GM21526 (cell line): ENCODE measurements at regions not wholly inside any gene's neighbourhood (a gene's known extent, or its start where the extent isn't known, plus 50 kb on each side); places are given as distances from the start of the nearest gene placed in this dataset.

Experiments
- ATAC-seq: cut with Tn5 transposase; IDR thresholded peaks from one replicate; pipeline ENCODE4 v1.9.1; 2021; ENCODE audit warnings: moderate library complexity; ENCODE audit not compliant: unreplicated experiment, low FRiP score

DNA sequence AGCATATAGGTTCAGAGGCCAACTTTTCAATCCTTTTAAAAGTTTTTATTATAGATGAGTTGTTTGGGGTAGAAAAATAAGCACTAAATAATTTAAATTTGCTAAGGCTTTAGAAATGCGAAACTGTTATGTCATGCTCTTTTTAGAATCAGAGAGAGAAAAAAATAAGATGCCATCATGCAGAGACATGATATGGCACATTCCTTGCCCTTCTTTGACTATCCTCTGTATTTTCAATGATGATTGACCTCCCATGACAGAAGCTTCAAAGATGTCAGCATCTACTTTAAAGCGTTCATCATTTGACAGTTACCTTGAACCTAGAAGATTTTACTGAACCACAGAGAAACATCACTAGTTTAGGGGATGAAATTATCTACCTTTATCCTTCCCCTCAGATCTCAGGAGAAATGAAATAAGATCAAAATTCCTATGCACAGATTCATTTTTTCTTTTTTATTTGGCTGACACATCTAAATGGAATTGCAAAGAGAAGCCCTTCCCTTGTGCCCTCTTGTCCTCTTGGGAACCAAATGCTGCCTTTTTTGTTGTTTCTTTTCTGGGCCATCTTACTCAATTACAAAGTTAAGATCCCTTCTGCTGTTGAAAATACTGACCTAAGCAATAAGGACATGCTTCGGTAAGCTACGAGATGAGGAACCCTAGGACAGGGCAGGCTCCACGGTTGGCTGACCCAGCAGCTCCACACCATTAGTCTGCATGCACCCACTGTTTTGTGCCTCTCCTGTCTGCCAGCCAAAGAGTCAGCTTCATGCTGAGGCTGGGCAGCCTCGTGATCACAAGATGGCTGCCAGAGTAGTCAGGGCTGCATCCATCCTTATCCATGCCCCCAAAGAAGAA, 289.7 kb upstream of the TPM1 start:
- no peak for ATAC-seq

DNA sequence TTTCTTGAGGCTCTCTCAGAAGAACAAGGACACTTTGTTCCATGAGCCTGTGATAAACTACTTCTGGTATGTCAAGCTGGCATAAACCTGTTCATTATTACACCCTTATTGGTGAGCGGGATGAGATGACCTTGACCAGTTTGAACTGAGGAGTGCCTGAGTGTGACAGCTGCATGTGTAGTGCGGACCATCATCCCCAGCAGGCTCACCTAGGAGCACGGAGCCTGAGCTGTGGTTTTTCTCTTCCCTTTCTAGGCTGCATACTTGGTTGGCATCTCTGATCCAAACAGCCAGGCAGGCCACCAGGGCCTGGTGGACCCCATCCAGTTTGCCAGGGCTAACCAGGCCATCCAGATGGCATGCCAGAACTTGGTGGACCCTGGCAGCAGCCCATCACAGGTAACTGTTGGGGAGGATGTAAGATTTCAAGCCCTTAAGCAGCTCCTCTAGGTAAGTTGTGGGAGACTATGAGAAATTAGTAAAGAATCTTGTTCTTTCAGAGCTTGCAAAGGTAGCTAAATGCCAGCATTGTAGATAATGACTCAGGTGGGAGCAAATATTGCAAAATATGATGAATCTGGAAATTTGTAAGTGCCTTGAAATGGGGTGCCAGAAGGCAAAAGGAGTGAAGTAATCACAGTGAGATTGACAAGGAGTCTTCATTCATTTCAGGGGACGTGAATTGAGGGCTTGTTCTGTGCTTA, 288.9 kb upstream of the TPM1 start:
- no peak for ATAC-seq

DNA sequence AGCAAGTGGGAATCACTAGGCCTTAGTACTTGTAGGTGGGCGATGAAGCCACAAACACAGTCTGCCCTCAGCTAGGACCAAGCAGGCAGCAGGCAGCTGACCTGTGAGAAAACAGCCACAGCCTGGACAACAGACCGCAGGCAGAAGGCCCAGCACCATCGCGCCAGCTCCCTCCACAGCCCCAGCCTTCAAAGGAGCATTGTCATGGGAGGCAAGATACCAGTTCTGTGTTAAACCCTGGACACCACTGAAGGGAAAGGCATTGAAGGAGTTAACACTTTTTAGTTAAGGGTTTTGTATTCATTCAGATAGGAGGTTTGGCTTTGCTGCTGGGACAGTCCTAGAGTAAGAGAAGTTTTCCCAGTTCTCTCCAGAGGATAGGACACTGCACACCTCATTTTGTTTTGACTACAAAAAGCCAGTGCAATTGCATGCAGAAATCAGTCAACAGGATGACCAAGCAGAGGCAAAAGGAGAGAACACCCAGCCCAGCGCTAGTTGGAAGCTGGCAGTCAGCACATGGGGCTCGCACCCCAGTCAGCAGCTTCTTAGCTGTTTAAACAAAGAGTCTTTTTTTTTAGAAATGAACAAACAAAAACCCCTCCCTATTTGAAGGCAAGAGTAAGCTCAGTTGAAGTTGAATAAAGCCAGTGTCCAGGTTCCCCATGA, 286.1 kb upstream of the TPM1 start:
- ATAC-seq, result no peak

DNA sequence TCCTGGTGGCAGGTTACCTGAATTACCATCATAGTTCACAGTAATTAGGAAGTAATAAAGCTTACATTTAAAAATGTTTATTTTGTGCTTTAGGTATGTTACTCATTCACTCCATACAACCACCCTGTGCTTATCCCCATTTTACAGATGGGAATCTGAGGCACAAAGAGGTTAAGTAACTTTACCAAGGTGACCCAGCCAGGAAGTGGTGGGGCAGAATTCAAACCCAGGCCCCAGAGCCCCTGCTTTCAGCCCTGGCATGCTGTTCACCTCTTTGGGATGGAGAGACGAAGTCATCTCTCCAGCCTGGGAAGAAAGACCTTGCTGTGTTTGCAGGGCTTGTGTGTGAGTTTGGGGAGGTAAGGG, 285.6 kb upstream of the TPM1 start:
- ATAC-seq, result no peak

DNA sequence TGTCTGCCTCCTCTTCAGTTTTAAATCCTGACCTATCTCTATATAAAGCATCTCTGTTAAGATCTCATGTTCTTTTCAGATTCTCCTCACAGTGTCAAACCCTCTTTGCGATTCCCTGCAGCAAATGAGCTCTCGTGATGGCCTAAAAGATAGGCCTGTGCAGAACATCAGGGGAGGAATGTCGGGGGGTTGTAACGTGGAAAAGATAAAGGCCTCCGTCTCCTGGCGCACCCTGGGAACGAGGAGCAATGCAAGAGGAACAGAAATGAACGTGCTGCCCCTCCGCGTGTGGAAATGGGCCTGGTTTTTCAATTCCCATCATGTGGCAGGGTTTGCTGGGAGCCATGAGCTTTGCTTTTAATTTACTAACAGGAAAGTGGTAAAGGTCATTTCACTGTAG, 285.0 kb upstream of the TPM1 start:
- no peak for ATAC-seq

DNA sequence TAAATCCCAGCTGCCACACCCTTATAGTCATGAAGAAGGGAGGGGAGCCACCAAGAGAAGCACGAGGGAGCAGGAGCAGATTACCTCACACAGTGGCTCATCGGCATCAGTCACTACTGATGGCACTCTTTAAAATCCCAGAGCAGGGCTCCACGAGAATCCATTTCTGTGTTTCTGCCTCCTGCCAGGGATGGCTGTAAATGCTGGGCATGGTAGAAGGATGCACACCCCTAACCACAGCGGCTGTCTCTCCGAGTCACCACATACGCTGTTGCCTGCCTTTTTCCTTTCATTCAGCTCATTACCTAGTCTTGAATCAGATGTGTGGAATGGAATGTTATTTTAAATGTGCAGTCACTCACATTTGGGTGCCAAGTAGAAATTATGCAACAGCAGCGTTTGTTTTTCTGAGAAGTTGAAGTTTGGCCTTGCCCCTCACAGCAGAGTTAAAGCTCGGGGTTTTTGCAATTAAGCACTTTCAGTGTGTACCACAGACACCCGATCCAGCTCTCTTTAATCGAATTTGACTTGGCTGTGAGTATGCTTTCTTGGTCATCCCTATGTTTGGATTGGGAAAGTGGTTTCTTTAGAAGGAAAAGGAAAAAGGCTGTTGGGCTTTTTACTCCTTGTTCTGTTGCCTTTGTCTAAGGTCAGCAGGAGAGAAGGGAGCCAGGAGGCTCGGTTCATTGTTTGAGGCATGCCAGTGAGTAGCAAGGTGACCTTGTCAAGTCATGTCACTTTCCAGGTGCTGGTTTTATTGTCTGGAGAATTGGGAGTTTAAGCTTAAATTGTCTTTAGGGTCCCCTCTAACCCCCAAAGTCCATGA, 284.2 kb upstream of the TPM1 start:
- ATAC-seq, result no peak

DNA sequence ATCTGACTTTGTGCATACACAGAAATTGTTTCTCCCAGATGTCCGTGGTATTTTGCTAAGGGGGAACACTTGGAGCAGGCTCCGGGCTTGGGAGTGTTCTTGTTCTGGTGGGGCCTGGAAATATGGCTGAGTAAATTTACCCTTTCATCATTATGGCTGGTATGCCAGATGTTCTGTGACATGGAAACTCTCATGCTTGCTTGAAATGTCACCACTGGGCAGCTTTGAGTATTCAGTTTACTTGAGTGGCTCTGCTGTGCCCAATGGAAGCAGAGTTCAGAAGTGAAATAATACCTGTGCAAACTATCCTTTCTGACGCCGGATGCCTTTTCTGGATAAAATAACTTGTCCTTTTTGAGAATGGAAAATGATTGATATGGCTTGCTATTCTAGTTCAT, 283.6 kb upstream of the TPM1 start:
- ATAC-seq, result no peak

DNA sequence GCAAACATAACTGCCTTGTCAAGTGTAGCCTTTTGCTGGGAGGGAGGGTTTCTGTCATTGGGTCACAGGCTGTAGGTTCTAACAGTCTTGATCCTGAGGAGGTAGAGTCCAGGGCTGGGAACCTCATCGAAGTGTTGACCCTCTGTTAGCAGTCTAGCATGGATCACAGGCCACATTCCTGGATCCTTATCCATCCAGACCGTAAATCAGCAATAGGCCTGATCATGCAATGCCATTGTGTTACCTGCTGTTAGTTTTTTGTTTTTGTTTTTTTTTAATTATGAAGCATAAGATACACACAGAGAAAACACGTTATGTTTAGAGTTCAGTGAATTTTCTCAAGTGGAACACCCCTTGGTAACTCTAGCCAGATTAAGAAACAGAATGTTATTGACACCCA, 282.0 kb upstream of the TPM1 start:
- no peak for ATAC-seq

DNA sequence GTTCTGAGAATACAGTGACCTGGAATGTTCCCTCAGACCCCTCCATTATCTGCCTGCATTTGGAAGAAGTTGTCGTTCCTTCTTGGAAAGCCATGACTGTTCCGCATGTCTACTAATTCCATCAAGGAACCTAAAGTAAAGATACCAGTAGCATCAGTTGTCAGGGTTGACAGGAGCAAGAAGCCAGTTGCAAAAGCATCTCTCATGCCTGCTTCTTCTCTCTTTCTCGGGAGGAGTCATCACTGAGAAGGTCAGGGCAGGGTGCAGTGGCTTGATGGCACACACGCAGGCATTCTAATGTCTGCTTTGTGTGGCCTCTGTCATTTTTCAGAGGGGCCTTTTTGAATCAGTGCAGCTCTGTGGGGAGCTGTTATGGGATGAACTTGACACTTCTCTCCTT, 276.6 kb upstream of the TPM1 start:
- ATAC-seq, result no peak

DNA sequence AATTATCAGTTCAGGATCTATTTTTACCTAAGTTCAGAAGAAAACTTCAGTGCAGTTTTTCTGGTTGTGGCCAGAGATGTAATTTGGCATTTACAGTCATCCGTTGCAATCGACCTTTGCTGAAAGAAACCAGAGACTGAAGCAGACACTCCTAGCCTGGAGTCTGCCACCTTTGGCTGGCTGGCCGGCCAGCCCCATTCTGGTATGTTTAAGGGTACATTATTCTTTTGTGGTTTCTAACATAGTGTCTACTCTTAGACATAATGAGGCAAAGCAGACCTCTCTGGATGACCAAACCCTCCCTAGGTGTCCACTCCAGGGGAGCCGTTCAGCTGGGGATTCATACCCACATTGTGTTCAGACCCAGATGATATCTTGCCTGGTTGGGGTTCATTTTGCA, 275.9 kb upstream of the TPM1 start:
- no peak for ATAC-seq

DNA sequence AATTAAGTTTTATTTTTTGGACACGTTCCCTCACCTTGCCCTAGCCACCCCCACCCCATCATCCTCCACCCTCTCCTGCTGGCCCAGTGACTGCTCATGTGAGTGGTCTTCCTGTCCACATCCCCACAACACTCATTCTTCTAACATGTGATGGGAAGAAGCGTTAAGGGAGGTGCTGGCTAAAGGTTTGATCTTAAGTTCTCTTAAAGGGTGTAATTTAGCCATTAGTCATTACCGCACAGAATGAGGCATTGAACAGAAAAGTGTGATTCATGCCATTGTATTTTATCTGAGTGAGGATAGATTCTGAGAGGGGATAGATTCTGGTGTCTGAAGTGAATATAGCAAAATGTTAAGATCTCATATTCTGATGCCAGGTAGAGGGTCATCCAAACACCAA, 272.9 kb upstream of the TPM1 start:
- no peak for ATAC-seq

DNA sequence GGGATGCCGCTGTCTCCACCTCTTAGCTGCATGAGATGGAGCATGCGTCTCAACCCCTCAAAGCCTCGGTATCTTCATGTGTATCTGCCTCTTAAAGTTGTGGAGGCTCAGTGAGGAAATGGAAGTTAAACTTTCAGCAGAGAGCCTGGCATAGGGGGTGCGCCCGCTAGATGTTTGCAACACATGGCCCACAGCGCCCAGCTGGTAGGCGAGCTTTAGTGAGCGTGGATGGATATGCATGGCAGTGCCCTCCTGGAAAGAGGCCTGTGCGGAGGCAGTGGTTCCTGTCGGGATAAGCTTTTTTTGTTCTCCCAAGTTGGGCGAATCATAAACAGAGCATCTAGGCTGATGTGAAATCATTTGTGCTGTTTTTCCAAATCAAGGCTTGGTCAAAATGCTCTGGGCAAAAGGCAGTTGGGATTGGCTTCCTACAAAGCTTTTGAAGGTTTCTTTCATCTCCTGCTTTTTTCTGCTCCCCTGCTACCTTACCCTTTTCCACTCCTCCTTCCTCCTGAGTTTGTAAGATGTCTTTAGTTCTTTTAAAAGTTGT, 272.4 kb upstream of the TPM1 start:
- ATAC-seq, result no peak

DNA sequence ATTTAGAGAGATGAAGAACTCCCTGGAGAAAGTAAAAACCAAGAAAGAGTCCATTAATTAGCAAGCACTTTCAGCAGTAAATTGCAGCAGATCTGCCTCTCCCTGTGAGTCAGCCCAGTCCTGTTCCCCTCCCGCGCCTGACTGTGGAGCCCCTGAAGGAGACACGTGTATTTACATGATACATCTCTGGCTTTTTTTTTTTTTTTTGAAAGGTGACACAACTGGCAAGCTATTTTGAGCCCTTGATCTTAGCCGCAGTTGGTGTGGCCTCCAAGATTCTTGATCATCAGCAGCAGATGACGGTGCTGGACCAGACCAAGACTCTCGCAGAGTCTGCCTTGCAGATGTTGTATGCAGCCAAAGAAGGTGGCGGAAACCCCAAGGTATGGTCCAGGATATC, 271.8 kb upstream of the TPM1 start:
- no peak for ATAC-seq

DNA sequence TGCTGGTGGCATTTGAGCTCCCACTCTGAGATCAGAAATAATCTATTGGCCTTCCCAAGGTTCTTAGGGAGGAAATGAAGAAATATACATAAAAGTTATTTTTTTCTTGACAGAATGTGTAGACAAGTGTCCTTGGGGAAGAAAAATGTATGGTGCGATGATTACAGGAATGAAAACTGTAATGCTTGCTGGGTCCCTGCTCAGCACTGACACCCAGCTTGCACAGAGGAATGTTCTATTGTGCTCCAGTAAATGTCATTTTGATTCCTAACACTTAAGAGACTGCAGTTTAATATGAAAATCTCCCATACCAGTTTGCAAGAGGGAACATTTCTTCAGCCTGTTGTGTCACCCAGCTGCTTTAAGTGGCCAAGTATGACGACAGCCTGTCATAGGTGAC, 271.3 kb upstream of the TPM1 start:
- ATAC-seq, result no peak

DNA sequence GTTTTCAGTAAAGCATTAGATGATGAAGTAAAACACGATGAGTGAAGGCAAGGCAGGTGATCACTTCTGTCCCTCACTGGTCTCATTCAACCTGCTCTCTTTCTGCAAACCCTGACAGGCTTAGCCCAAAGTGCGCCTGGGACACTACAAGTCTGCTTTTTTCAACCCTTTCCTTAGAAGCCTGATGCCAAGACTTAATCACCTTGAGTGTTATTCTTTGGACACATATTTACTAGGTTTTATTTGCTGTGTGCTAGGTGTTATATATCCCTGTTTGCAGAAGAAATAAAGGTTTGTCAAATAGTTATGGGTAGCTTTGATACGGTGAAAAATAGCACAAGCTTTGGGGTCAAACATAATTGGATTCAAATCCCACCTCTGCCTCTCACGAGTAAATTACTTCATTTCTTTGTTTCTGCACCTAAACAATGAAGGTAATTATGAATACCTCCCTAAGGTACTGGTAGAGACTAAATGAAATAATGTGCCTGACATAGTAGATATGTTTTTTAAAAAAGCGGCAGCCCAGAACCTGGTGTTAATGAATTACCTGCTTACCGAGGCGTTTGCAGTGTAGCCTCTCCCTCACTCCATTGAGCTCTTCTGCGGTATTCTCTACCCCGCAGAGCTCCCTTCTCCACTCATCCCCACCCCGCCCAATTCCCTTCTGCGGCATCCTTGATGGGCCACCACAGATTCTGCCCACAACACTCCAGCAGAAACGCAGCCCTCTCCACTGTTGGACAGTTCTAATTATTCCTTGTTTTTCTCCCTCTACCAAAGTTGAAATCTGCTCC, 269.0 kb upstream of the TPM1 start:
- ATAC-seq, result no peak

DNA sequence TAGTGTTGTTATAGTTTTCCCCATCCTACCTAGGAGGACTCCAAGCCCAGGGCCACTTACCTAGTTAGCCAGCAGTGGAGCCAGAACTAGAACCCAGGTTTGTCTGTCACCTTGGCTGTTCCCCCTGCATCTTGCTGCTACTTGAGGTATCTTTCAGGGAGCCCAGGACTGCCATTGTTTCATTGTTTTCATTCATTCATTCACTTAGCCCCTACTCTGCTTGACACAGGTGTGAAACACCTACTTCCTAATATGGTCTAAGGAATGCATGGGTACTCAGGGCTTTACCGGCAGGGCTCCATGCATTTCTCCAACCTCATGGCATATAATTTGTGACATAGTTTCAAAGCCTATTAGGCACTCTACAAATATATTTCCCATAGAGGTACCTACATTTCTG, 266.6 kb upstream of the TPM1 start:
- ATAC-seq, result no peak

DNA sequence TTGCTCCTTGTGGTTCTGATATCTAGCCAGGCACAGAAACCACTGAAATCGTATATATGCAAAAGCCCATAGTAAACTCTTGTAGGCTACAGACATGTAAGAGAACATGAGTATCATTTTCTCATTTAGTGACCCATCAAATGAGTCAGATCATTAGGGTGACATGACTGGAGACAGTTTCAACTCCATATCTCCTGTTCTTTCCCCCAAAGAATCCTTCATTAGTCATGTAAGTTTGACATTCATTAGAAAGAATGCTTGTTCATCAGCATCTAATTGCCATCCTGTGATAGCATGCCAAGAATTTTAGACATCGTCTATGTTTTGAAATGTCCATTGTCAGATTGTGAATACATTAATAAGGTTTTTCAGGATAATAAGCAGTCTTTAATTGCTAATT, 264.9 kb upstream of the TPM1 start:
- no peak for ATAC-seq

DNA sequence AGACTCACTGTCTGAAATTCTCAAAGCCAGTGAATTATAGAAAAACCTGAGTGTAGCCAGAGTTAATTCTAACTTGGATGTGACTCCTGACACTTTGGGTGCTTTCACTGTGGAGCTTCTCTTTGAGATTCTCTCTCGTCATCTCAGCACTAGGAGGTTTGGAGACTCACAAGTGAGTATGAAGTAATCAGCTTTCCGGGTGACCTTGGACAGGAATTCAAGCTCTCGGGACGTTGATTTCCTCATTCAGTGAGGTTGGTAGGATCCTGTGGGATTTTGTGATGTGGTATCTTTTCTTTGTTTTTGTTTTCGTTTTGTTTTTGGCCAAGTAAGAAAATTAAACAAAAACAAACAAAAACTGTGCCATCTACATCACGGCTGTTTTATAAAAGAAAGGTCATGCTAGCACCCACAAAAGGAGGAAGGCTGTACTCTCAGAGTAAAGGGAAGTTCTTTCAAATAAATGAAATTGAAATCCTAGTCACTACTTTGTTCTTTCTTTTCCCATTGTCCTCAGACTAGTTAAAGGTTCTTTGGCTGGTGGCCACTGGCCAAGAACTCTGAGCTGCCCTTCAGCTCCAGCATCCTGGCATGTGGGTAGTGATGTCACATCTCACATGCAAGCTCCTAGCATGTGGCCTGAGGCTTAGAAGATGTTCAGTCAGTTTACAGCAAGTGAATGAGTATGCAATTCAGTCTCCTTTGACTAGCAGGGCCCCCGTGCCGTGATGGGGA, 263.3 kb upstream of the TPM1 start:
- no peak for ATAC-seq

DNA sequence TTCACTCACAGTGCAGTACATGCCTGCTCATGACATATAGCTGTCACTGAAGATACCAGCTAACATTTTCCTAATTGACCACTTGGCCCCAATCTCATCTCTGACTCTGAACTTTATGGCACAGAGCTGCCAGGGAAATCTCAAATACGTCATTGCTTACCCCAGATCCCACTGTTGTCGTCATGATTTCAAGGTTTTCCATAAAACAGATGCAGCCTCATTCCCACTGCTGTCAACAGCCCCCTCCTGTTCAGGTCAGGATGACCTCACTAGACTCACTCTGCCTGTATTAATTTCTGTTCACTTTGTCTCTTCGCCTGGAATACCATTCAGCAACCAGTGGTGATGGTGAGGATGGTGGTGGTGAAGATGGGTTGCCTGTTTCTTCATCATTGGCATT, 262.6 kb upstream of the TPM1 start:
- no peak for ATAC-seq
